Astrocyte of the spinal cord (primary cell): ENCODE measurements at regions not wholly inside any gene's neighbourhood (a gene's known extent, or its start where the extent isn't known, plus 50 kb on each side); places are given as distances from the start of the nearest gene placed in this dataset.

Experiments used
- DNase-seq: peaks from one replicate; pipeline ENCODE4 v3.0.0; 2011; ENCODE audit warnings: low read depth, low spot score
- H3K4me3 ChIP-seq: 2 replicates; pipeline ENCODE4 v1.5.1; 2011; ENCODE audit warnings: low read depth, mild to moderate bottlenecking, low read length, moderate library complexity
- CTCF ChIP-seq: IDR thresholded peaks from 2 replicates; pipeline ENCODE4 v1.5.1; 2012; ENCODE audit warnings: low read depth, mild to moderate bottlenecking, low read length, inconsistent platforms
- in situ Hi-C: cut with HindIII; loops from 2 replicates; pipeline ENCODE4 v1.10.0; 2017; ENCODE audit warnings: low sequenced_read_pairs

DNA sequence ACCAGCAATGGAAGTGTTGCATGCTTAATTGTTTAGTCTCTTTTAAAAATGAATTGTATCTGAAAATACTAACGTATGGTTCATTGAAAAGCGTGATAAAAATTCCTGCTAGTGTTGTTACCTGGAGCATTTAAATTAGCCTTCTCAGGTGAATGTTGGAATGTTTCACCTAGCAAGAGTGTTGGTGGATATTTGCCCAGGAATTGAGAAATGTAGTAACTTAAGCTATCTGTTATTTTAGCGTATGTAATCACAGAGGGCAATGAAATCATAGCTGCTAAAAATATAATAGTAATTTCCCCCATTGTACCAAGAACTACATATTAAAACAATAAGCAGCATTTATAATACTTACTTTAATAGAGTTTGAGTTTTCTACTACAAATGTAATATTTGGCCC lies 166.1 kb upstream of the KIAA1217 start:
- TF ChIP-seq CTCF: no peak
- no peak overlapping the region for H3K4me3 ChIP-seq
- no peak for DNase-seq
- in situ Hi-C loops: no loop called here

- no peak overlapping the region for H3K4me3 ChIP-seq
- in situ Hi-C loops: no loop called here
- DNase-seq: no peak
- TF ChIP-seq CTCF: no peak
Observed at GRCh38 chr10:24046060-24046459, 162.9 kb upstream of the KIAA1217 start.

- DNase-seq: no peak
- TF ChIP-seq CTCF: no peak
- no peak overlapping the region for H3K4me3 ChIP-seq
- in situ Hi-C loops: no loop called here
Observed at GRCh38 chr10:24047176-24047575, 161.8 kb upstream of the KIAA1217 start.

DNA sequence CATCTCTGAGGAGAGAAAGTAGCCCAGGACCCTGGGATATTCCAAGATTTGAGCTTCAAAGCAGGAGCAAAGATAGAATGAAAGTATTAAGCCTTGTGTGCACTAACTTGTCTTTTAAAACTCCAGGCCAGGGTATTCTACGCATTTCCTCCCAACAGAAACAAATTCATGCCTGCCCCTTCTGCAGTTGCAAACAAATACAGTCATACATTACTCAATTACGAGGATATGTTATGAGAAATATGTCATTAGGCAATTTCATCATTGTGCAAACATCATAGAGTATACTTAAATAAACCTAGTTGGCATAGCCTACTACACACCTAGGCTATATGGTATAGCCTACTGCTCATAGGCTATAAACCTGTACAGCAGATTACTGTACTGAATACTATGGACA lies 154.5 kb upstream of the KIAA1217 start:
- no peak for TF ChIP-seq CTCF
- H3K4me3 ChIP-seq: no peak overlapping the region
- DNase-seq: no peak
- in situ Hi-C loops: no loop called here

DNA sequence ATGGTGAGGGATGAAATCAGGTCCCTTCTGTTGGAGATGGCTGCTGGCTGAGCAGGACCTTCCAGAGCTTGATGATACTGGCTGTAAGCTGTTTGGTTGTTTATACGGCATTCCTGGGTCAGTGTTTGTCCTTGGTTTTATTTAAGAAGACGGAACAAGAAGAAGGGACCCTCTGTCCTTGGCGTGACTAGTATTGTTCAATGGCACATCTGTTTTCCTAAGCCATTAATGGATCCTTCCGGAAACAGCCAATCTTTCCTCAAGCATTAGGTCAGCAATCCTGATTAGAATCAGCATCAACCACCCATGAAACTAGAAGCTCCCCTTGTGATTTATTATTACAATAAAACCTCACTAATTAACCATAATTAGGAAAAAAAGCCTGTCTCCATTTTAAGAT lies 128.7 kb upstream of the KIAA1217 start:
- in situ Hi-C loops: no loop called here
- H3K4me3 ChIP-seq: no peak overlapping the region
- no peak for DNase-seq
- no peak for TF ChIP-seq CTCF

- DNase-seq: no peak
- no peak for TF ChIP-seq CTCF
- in situ Hi-C loops: no loop called here
- H3K4me3 ChIP-seq: no peak overlapping the region
Observed at GRCh38 chr10:24086296-24087086, 122.4 kb upstream of the KIAA1217 start.
